Psoas muscle (tissue), 7 donors: ENCODE measurements at regions not wholly inside any gene's neighbourhood (a gene's known extent, or its start where the extent isn't known, plus 50 kb on each side); places are given as distances from the start of the nearest gene placed in this dataset.

Experiments
- ATAC-seq, 4 donors: fragments of 200-7000 bp; cut with Tn5 transposase; one replicate each; pipeline ENCODE4 v1.9.1; 2020; ENCODE audit warnings: moderate library complexity in 3 of 4, mild to moderate bottlenecking in 2 of 4
- DNase-seq, 2 donors: peaks; one replicate each; pipeline ENCODE4 v3.0.0-alpha.2; 2020
- H3K27ac ChIP-seq: fragments of 200-600 bp; one replicate; pipeline ENCODE4 v1.8.0; 2022
- H3K27me3 ChIP-seq, 3 donors: fragments of 200-600 bp in 1 of 3; one replicate each; pipeline versions ENCODE4 v1.6.1 to v1.8.0; 2013 to 2022; ENCODE audit warnings: low read length in 2 of 3, mild to moderate bottlenecking in 2 of 3, moderate library complexity in 1 of 3; ENCODE audit not compliant: insufficient read depth in 3 of 3
- H3K36me3 ChIP-seq, 2 donors: fragments of 200-600 bp in 1 of 2; one replicate each; pipeline versions ENCODE4 v1.6.1 to v1.8.0; 2013 to 2022; ENCODE audit warnings: low read depth in 1 of 2, mild to moderate bottlenecking in 1 of 2, moderate library complexity in 1 of 2; ENCODE audit not compliant: insufficient read depth in 1 of 2
- H3K4me1 ChIP-seq: fragments of 200-600 bp; one replicate; pipeline ENCODE4 v1.8.0; 2022
- H3K4me3 ChIP-seq: fragments of 200-600 bp; one replicate; pipeline ENCODE4 v1.8.0; 2022; ENCODE audit warnings: mild to moderate bottlenecking
- H3K9me3 ChIP-seq: fragments of 200-600 bp; one replicate; pipeline ENCODE4 v1.8.0; 2022
- whole genome bisulfite sequencing, 3 donors: extraction: QIAGEN DNeasy Blood & Tissue Kit; methylation state at CpG; one replicate each; pipeline versions ENCODE4 v1.1.6 to v1.1.7; 2013; 5-methylcytosine and 5-hydroxymethylcytosine counted together
- intact Hi-C, 2 donors: fragments of 100-400 bp; cut with DNase I; formaldehyde crosslinking; loops; one replicate each; pipeline versions ENCODE4 v1.11.0 to v1.14.2; 2022
- TF ChIP-seq, protein P1 (sequence below): fragments of 200-600 bp; IDR thresholded peaks from one replicate; pipeline ENCODE4 v1.8.0; 2022; ENCODE audit warnings: antibody characterized with exemption
- donor health status: healthy with polysubstance abuse.
- donor health status: DM: no; HTN: no; CAD: no; lungs with moderate emphysema.
- donor health status: Bipolar disorder and iron deficiency.
- donor health status: healthy.
- donor health status: DM: yes; HTN: yes; CAD: no.
- donor health status: DM: no; HTN: no; CAD: no.
- donor health status: DM: yes; HTN: yes; CAD: no.

DNA sequence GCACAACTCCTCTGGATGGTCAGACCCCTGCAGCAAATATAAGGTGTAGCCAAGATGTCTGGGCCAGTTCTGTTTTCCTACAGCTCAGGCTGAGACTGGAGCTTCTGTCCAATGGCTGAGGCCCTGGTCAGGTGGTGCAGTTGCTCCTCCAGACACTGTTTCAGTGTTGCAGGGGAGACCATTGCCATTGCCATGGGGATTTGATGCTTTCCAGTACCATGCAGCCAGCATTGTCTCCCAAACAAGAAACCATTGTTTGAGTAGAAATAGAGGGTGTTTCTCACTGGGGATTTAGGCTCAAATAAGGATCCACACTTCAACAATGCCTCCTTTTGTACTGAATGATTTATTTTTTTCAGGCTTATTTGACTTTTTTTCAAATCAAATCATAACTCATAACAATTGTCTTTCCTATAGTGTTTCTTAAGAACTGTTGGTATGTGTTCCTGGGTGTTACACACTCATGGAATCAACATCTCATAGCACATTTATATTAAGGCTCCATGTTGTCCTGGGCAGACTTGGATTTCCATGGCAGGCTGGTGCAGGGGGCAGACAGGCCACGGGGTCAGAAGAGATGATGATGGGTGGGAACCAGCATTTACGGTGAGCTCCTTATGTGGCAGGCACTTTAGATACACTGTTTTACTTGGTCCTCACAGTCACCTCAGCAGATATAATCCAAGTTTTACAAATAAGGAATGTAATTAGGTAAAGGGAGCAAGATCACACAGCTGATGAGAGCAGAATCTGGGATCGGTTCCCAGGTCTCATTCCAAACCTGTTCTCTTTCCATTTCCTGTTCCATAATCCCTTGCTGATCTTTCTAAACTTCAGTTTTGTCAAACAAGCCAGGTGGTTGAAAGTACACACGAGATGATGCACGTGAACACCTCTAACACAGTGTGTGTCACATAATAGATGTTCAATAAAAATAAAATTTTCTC lies 95.9 kb upstream of the GNAQ start:
- intact Hi-C loops: no loop called here

DNA sequence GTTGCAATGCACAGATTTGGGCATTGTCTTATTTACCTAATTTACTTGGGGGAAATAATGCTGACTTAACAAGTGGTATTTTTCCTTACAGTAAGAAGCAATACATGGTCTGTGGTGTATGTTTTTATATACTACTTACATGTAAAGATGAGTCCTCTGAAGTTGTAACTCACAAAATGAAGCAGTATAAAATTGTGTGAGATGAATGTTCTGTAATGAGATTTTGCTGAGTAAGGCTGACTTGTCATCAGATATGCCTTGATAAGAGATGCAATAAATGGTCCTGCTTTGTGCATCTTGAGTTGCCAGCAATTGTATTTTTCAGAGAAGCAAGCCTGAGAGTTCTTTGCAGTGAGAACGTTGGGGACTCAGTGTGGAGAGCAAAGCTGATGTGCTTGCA lies 92.2 kb upstream of the GNAQ start:
- WGBS, 3 donors: 44 to 48% (median 48%) methylated on average over 1 of the region's 1 CpG
- Histone ChIP-seq H3K9me3 (no peaks in the 10 kb centered on the region), H3K36me3 (no peaks in the 10 kb centered on the region), H3K27ac (no peak overlapping the region), H3K4me3 (no peak overlapping the region), H3K4me1 (no peaks in the 10 kb centered on the region), H3K27me3 (no peaks in the 10 kb centered on the region)
- ATAC-seq: no peak
- intact Hi-C loops: no loop called here
- DNase-seq: no peak
- TF ChIP-seq, protein P1, sequence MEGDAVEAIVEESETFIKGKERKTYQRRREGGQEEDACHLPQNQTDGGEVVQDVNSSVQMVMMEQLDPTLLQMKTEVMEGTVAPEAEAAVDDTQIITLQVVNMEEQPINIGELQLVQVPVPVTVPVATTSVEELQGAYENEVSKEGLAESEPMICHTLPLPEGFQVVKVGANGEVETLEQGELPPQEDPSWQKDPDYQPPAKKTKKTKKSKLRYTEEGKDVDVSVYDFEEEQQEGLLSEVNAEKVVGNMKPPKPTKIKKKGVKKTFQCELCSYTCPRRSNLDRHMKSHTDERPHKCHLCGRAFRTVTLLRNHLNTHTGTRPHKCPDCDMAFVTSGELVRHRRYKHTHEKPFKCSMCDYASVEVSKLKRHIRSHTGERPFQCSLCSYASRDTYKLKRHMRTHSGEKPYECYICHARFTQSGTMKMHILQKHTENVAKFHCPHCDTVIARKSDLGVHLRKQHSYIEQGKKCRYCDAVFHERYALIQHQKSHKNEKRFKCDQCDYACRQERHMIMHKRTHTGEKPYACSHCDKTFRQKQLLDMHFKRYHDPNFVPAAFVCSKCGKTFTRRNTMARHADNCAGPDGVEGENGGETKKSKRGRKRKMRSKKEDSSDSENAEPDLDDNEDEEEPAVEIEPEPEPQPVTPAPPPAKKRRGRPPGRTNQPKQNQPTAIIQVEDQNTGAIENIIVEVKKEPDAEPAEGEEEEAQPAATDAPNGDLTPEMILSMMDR: no peak

More for the DNA sequence above, 95.9 kb upstream of the GNAQ start:
- H3K4me1 ChIP-seq: no peaks in the 10 kb centered on the region
- ATAC-seq (no peak), DNase-seq (no peak)
- WGBS, 3 donors: 64 to 76% (median 72%) methylated on average over 5 of the region's 5 CpGs
- TF ChIP-seq, protein P1: no peak
- H3K27me3 ChIP-seq: no peaks in the 10 kb centered on the region
- H3K9me3 ChIP-seq: no peaks in the 10 kb centered on the region
- H3K27ac ChIP-seq: no peak overlapping the region
- H3K36me3 ChIP-seq: no peaks in the 10 kb centered on the region
- H3K4me3 ChIP-seq: no peak overlapping the region

DNA sequence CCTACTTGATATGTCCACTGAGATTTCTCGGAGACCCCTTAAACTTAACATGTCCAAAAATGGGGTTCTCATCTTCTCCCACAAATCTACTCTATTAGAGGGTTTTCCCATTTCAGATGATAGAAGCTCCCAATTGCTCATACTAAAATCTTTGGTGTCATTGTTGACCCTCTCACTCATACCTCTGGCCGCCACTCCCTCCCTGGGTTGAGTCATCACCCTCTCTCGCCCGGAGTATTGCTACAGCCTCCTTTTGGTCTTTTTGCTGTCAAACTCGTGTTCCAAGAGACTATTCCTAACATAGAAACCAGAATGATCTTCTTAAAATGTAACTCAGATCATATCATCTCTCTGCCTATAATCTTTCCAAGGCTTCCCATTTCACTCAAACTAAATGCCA lies 91.0 kb upstream of the GNAQ start:
- no peak for ATAC-seq
- no peaks in the 10 kb centered on the region for H3K36me3 ChIP-seq
- H3K9me3 ChIP-seq: no peaks in the 10 kb centered on the region
- WGBS, 3 donors: 85 to 90% (median 86%) methylated on average over 5 of the region's 5 CpGs
- intact Hi-C loops: no loop called here
- H3K4me1 ChIP-seq: no peaks in the 10 kb centered on the region
- H3K4me3 ChIP-seq: no peak overlapping the region
- no peak overlapping the region for H3K27ac ChIP-seq
- H3K27me3 ChIP-seq: no peaks in the 10 kb centered on the region
- DNase-seq: no peak
- TF ChIP-seq, protein P1: no peak

DNA sequence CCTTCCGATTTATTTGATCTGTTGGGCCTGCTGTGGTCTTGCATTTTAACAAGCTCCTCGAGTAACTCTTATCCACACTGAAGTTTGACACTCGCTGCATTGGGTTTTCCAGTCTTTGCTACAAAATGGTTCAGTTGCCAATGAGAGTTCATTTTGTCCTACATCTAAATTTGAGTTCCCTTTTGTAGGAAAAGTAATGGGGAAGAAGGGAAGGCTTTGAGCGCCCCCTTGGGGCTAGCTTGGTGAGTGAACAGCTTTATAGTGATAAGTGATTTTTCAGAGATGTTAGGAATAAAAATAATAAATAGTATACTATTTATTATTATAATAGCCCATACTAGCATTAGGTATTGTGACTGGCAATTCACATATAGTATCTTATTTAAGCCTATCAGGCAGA lies 89.9 kb upstream of the GNAQ start:
- no peak overlapping the region for H3K4me3 ChIP-seq
- no peak overlapping the region for H3K27ac ChIP-seq
- H3K4me1 ChIP-seq: no peaks in the 10 kb centered on the region
- no peaks in the 10 kb centered on the region for H3K36me3 ChIP-seq
- 47 to 55% (median 54%) methylated on average over 4 of the region's 4 CpGs for WGBS, 3 donors
- H3K9me3 ChIP-seq: no peaks in the 10 kb centered on the region
- no peaks in the 10 kb centered on the region for H3K27me3 ChIP-seq
- TF ChIP-seq, protein P1: peak; percentile 47
- DNase-seq (peak; percentile 53 to 60), ATAC-seq (no peak)
- intact Hi-C loops: no loop called here
